Colon (tissue), 2 donors: ENCODE measurements at regions not wholly inside any gene's neighbourhood (a gene's known extent, or its start where the extent isn't known, plus 50 kb on each side); places are given as distances from the start of the nearest gene placed in this dataset.
"Not testable (repeated sequence)": the region's sequence is repeated elsewhere in the genome, so short reads cannot be mapped to it uniquely, and the experiment has no call there.

Experiments
- FAIRE-seq: peaks from 2 replicates; lab custom pipeline; 2012; peaks lifted over from hg19 to GRCh38; lab: Jason Lieb, UNC
- donor health status: control.
- donor health status: control.

GRCh38 chr14:47993883-47994282 is 318.5 kb upstream of the MDGA2 start:
- FAIRE-seq, result no peak

- FAIRE-seq, result no peak
Observed at GRCh38 chr14:47988175-47988574, 312.8 kb upstream of the MDGA2 start.

GRCh38 chr14:47978871-47979270 is 303.5 kb upstream of the MDGA2 start:
- no peak for FAIRE-seq

GRCh38 chr14:47976139-47976538 is 300.7 kb upstream of the MDGA2 start:
- FAIRE-seq, result no peak

GRCh38 chr14:47966076-47966810 is 290.8 kb upstream of the MDGA2 start:
- FAIRE-seq, result no peak

GRCh38 chr14:47961634-47962033 is 286.2 kb upstream of the MDGA2 start:
- no peak for FAIRE-seq

GRCh38 chr14:47959740-47960139 is 284.3 kb upstream of the MDGA2 start:
- no peak for FAIRE-seq

- no peak for FAIRE-seq
Observed at GRCh38 chr14:47949006-47949405, 273.6 kb upstream of the MDGA2 start.

- no peak for FAIRE-seq
Observed at GRCh38 chr14:47935332-47935731, 259.9 kb upstream of the MDGA2 start.

GRCh38 chr14:47929334-47929733 is 253.9 kb upstream of the MDGA2 start:
- no peak for FAIRE-seq

- peak; percentile 14 for FAIRE-seq
Observed at GRCh38 chr14:47921133-47921532, 245.7 kb upstream of the MDGA2 start.

GRCh38 chr14:47919997-47920396 is 244.6 kb upstream of the MDGA2 start:
- FAIRE-seq, result no peak

- no peak for FAIRE-seq
Observed at GRCh38 chr14:47919334-47919846, 244.0 kb upstream of the MDGA2 start.

GRCh38 chr14:47917344-47917954 is 242.0 kb upstream of the MDGA2 start:
- no peak for FAIRE-seq

- FAIRE-seq, result not testable (repeated sequence)
Observed at GRCh38 chr14:47901141-47901540, 225.7 kb upstream of the MDGA2 start.

GRCh38 chr14:47899685-47900084 is 224.3 kb upstream of the MDGA2 start:
- peak; percentile 51 for FAIRE-seq

- FAIRE-seq, result no peak
Observed at GRCh38 chr14:47874350-47874749, 198.9 kb upstream of the MDGA2 start.

- FAIRE-seq, result no peak
Observed at GRCh38 chr14:47872588-47872987, 197.2 kb upstream of the MDGA2 start.

GRCh38 chr14:47863441-47863840 is 188.0 kb upstream of the MDGA2 start:
- FAIRE-seq, result no peak

- no peak for FAIRE-seq
Observed at GRCh38 chr14:47857646-47858045, 182.2 kb upstream of the MDGA2 start.

- FAIRE-seq, result no peak
Observed at GRCh38 chr14:47852278-47852677, 176.9 kb upstream of the MDGA2 start.

- no peak for FAIRE-seq
Observed at GRCh38 chr14:47846008-47846407, 170.6 kb upstream of the MDGA2 start.

GRCh38 chr14:47843236-47843635 is 167.8 kb upstream of the MDGA2 start:
- no peak for FAIRE-seq

GRCh38 chr14:47833011-47833410 is 157.6 kb upstream of the MDGA2 start:
- no peak for FAIRE-seq
